ENCODE measurements at regions not wholly inside any gene's neighbourhood (a gene's known extent, or its start where the extent isn't known, plus 50 kb on each side); places are given as distances from the start of the nearest gene placed in this dataset.
"Not testable (repeated sequence)": the region's sequence is repeated elsewhere in the genome, so short reads cannot be mapped to it uniquely, and the experiment has no call there.

DNA sequence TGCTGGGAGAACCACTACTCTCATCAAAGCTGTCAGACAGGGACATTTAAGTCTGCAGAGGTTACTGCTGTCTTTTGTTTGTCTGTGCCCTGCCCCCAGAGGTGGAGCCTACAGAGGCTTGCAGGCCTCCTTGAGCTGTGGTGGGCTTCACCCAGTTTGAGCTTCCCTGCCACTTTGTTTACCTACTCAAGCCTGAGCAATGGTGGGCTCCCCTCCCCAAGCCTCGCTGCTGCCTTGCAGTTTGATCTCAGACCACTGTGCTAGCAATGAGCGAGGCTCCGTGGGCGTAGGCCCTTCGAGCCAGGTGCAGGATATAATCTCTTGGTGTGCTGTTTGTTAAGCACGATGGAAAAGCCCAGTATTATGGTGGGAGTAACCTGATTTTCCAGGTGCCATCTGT, 67.5 kb upstream of the TBX18 start:
- TF ChIP-seq, protein P1, sequence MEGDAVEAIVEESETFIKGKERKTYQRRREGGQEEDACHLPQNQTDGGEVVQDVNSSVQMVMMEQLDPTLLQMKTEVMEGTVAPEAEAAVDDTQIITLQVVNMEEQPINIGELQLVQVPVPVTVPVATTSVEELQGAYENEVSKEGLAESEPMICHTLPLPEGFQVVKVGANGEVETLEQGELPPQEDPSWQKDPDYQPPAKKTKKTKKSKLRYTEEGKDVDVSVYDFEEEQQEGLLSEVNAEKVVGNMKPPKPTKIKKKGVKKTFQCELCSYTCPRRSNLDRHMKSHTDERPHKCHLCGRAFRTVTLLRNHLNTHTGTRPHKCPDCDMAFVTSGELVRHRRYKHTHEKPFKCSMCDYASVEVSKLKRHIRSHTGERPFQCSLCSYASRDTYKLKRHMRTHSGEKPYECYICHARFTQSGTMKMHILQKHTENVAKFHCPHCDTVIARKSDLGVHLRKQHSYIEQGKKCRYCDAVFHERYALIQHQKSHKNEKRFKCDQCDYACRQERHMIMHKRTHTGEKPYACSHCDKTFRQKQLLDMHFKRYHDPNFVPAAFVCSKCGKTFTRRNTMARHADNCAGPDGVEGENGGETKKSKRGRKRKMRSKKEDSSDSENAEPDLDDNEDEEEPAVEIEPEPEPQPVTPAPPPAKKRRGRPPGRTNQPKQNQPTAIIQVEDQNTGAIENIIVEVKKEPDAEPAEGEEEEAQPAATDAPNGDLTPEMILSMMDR (IDR thresholded peaks at IDR 0.05; ENCODE audit: low read length), result not testable (repeated sequence)
- not testable (repeated sequence) for TF ChIP-seq EZH2phosphoT487 (IDR thresholded peaks at IDR 0.05; ENCODE audit: low read length); EZH2 (optimal IDR thresholded peaks at IDR 0.05; ENCODE audit: low read depth, low read length)
